Keratinocyte (primary cell): ENCODE measurements at regions not wholly inside any gene's neighbourhood (a gene's known extent, or its start where the extent isn't known, plus 50 kb on each side); places are given as distances from the start of the nearest gene placed in this dataset.

Experiments
- DNase-seq: peaks from one replicate; pipeline ENCODE4 v3.0.0-alpha.2; 2011; ENCODE audit warnings: low read depth, missing footprints, low spot score
- FAIRE-seq: peaks from 2 replicates; lab custom pipeline; 2011; peaks lifted over from hg19 to GRCh38; lab: Jason Lieb, UNC
- H2AFZ ChIP-seq: 2 replicates; pipeline ENCODE4 v1.6.0; 2012; ENCODE audit warnings: low read length, control low read depth, inconsistent platforms; ENCODE audit not compliant: control insufficient read depth
- H3K27ac ChIP-seq: 2 replicates; pipeline ENCODE4 v1.5.1; 2011; ENCODE audit warnings: low read length; ENCODE audit not compliant: control insufficient read depth, insufficient read depth
- H3K27me3 ChIP-seq: 3 replicates; pipeline ENCODE4 v1.6.0; 2011; ENCODE audit warnings: low read length; ENCODE audit not compliant: control insufficient read depth, insufficient read depth; ENCODE audit errors: extremely low read depth
- H3K36me3 ChIP-seq, 2 experiments: 2 replicates in 1 of 2; 3 replicates in 1 of 2; pipeline ENCODE4 v1.5.1; 2011; ENCODE audit warnings: low read length in 2 of 2, mild to moderate bottlenecking in 1 of 2; ENCODE audit not compliant: control insufficient read depth in 2 of 2, insufficient read depth in 2 of 2; ENCODE audit errors: extremely low read depth in 1 of 2
- H3K4me1 ChIP-seq: 3 replicates; pipeline ENCODE4 v1.5.1; 2011; ENCODE audit warnings: low read length; ENCODE audit not compliant: control insufficient read depth, insufficient read depth; ENCODE audit errors: extremely low read depth
- H3K4me2 ChIP-seq: 3 replicates; pipeline ENCODE4 v1.6.0; 2011; ENCODE audit warnings: low read depth, low read length; ENCODE audit not compliant: control insufficient read depth, insufficient read depth; ENCODE audit errors: extremely low read depth
- H3K4me3 ChIP-seq, 3 experiments: fragments of 200-600 bp in 1 of 3; sonication (generic) in 1 of 3; 2 replicates in 2 of 3; 3 replicates in 1 of 3; pipeline ENCODE4 v1.5.1; 2011 to 2016; ENCODE audit warnings: low read length in 3 of 3, mild to moderate bottlenecking in 3 of 3, control low read depth in 2 of 3, inconsistent platforms in 1 of 3, low read depth in 1 of 3, mixed read lengths in 1 of 3, mixed run types in 1 of 3, moderate library complexity in 1 of 3; ENCODE audit not compliant: control insufficient read depth in 2 of 3, insufficient read depth in 2 of 3; ENCODE audit errors: extremely low read depth in 1 of 3
- H3K79me2 ChIP-seq: 2 replicates; pipeline ENCODE4 v1.6.0; 2012; ENCODE audit warnings: low read length; ENCODE audit not compliant: control insufficient read depth, insufficient read depth
- H3K9ac ChIP-seq: 3 replicates; pipeline ENCODE4 v1.6.0; 2011; ENCODE audit warnings: low read length; ENCODE audit not compliant: control insufficient read depth, insufficient read depth; ENCODE audit errors: extremely low read depth
- H3K9me1 ChIP-seq: 3 replicates; pipeline ENCODE4 v1.6.0; 2011; ENCODE audit warnings: low read length; ENCODE audit not compliant: control insufficient read depth, insufficient read depth; ENCODE audit errors: extremely low read depth
- H3K9me3 ChIP-seq: 2 replicates; pipeline ENCODE4 v1.5.1; 2012; ENCODE audit warnings: low read depth, low read length; ENCODE audit not compliant: control insufficient read depth
- H4K20me1 ChIP-seq: 3 replicates; pipeline ENCODE4 v1.6.0; 2011; ENCODE audit warnings: low read length; ENCODE audit not compliant: control insufficient read depth, insufficient read depth; ENCODE audit errors: extremely low read depth
- CTCF ChIP-seq, 3 experiments: IDR thresholded peaks in 1 of 3; conservative IDR thresholded peaks in 1 of 3; optimal IDR thresholded peaks in 1 of 3; 2 replicates in 2 of 3; 3 replicates in 1 of 3; pipeline versions ENCODE3 to v1.5.1; 2011; ENCODE audit warnings: low read length in 3 of 3, mild to moderate bottlenecking in 3 of 3, moderate library complexity in 2 of 3, control low read depth in 1 of 3, inconsistent platforms in 1 of 3; ENCODE audit not compliant: insufficient read depth in 2 of 3; ENCODE audit errors: extremely low read depth in 1 of 3
- EZH2 ChIP-seq: IDR thresholded peaks from one replicate; pipeline ENCODE4 v1.6.1; 2012; ENCODE audit warnings: inconsistent platforms, mild to moderate bottlenecking, low read length, moderate library complexity
- dilution Hi-C: fragments of 300-500 bp; cut with MboI; formaldehyde crosslinking; loops from one replicate; pipeline ENCODE4 v1.7.0; 2020; ENCODE audit warnings: low sequenced_read_pairs; ENCODE audit not compliant: extremely low pct_ligation_motif_present

- H3K9me1 ChIP-seq = no peaks in the 10 kb centered on the region
- no peaks in the 10 kb centered on the region for H3K27me3 ChIP-seq
- H3K9ac ChIP-seq = no peak overlapping the region
- no peaks in the 10 kb centered on the region for H3K79me2 ChIP-seq
- H3K4me1 ChIP-seq = peaks cover under 1% of the 10 kb centered on the region
- no peak overlapping the region for H2AFZ ChIP-seq
- H3K4me2 ChIP-seq = no peak overlapping the region
- TF ChIP-seq EZH2 = no peak
- TF ChIP-seq CTCF (optimal IDR thresholded peaks at IDR 0.05 in 1 of 3, IDR thresholded peaks at IDR 0.05 in 1 of 3, conservative IDR thresholded peaks at IDR 0.05 in 1 of 3; ENCODE audit: extremely low read depth in 1 of 3, insufficient read depth in 2 of 3, low read length in 3 of 3) = no peak
- dilution Hi-C loops = no loop called here
- no peaks in the 10 kb centered on the region for H3K36me3 ChIP-seq
- no peaks in the 10 kb centered on the region for H4K20me1 ChIP-seq
- no peak for DNase-seq
- no peak overlapping the region for H3K4me3 ChIP-seq
- no peak overlapping the region for H3K27ac ChIP-seq
- FAIRE-seq = no peak
- H3K9me3 ChIP-seq = no peaks in the 10 kb centered on the region
Measured at GRCh38 chr4:110367156-110367555, 108.8 kb upstream of the ENPEP start.

GRCh38 chr4:110365761-110366160, 110.2 kb upstream of the ENPEP start:
- no peak for FAIRE-seq
- Histone ChIP-seq H3K79me2 (no peaks in the 10 kb centered on the region), H3K9me3 (no peaks in the 10 kb centered on the region), H3K9ac (no peak overlapping the region), H4K20me1 (no peaks in the 10 kb centered on the region), H2AFZ (no peak overlapping the region), H3K27me3 (no peaks in the 10 kb centered on the region), H3K4me3 (no peak overlapping the region), H3K4me1 (peaks cover 9% of the 10 kb centered on the region), H3K27ac (no peak overlapping the region), H3K9me1 (no peaks in the 10 kb centered on the region), H3K4me2 (no peak overlapping the region), H3K36me3 (no peaks in the 10 kb centered on the region)
- dilution Hi-C loops = no loop called here
- TF ChIP-seq CTCF (optimal IDR thresholded peaks at IDR 0.05 in 1 of 3, IDR thresholded peaks at IDR 0.05 in 1 of 3, conservative IDR thresholded peaks at IDR 0.05 in 1 of 3; ENCODE audit: extremely low read depth in 1 of 3, insufficient read depth in 2 of 3, low read length in 3 of 3) (no peak), EZH2 (no peak)
- no peak for DNase-seq
